SK-N-SH (cell line): ENCODE measurements at regions not wholly inside any gene's neighbourhood (a gene's known extent, or its start where the extent isn't known, plus 50 kb on each side); places are given as distances from the start of the nearest gene placed in this dataset.

Source experiments
- EZH2phosphoT487 ChIP-seq: fragments of 200-600 bp; sonication (generic); IDR thresholded peaks from 2 replicates; pipeline ENCODE4 v1.6.1; 2017; ENCODE audit warnings: low read depth, mixed run types, mild to moderate bottlenecking, antibody characterized with exemption, moderate library complexity, borderline replicate concordance
- FOXM1 ChIP-seq: IDR thresholded peaks from 2 replicates; pipeline ENCODE4 v1.4.0; 2012; ENCODE audit warnings: low read depth, mild to moderate bottlenecking
- MEF2A ChIP-seq: IDR thresholded peaks from 2 replicates; pipeline ENCODE4 v1.4.0; 2012; ENCODE audit warnings: low read depth, borderline replicate concordance
- MXI1 ChIP-seq: IDR thresholded peaks from 2 replicates; pipeline ENCODE4 v1.6.1; 2012; ENCODE audit warnings: mild to moderate bottlenecking, low read depth, low read length, improper control_type of control experiment
- REST ChIP-seq: IDR thresholded peaks from 2 replicates; pipeline ENCODE4 v1.6.1; 2012; ENCODE audit warnings: mild to moderate bottlenecking, low read depth, low read length, moderate library complexity
- TF ChIP-seq, protein P1 (sequence below): fragments of 200-600 bp; sonication (generic); IDR thresholded peaks from 2 replicates; pipeline ENCODE4 v1.6.1; 2017; ENCODE audit warnings: antibody characterized with exemption, mild to moderate bottlenecking, moderate library complexity
- TF ChIP-seq, protein P2 (sequence below): IDR thresholded peaks from 2 replicates; pipeline ENCODE4 v1.4.0; 2012; ENCODE audit warnings: low read depth

- TF ChIP-seq MEF2A (no peak), MXI1 (no peak), REST (no peak), FOXM1 (no peak), EZH2phosphoT487 (no peak)
- TF ChIP-seq, protein P1, sequence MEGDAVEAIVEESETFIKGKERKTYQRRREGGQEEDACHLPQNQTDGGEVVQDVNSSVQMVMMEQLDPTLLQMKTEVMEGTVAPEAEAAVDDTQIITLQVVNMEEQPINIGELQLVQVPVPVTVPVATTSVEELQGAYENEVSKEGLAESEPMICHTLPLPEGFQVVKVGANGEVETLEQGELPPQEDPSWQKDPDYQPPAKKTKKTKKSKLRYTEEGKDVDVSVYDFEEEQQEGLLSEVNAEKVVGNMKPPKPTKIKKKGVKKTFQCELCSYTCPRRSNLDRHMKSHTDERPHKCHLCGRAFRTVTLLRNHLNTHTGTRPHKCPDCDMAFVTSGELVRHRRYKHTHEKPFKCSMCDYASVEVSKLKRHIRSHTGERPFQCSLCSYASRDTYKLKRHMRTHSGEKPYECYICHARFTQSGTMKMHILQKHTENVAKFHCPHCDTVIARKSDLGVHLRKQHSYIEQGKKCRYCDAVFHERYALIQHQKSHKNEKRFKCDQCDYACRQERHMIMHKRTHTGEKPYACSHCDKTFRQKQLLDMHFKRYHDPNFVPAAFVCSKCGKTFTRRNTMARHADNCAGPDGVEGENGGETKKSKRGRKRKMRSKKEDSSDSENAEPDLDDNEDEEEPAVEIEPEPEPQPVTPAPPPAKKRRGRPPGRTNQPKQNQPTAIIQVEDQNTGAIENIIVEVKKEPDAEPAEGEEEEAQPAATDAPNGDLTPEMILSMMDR, result no peak
- TF ChIP-seq, protein P2, sequence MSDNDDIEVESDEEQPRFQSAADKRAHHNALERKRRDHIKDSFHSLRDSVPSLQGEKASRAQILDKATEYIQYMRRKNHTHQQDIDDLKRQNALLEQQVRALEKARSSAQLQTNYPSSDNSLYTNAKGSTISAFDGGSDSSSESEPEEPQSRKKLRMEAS, result no peak
These were observed 124.9 kb downstream of the METRNL start for GRCh38 chr17:83204230-83204725.
